Panc1 (cell line): ENCODE measurements at regions not wholly inside any gene's neighbourhood (a gene's known extent, or its start where the extent isn't known, plus 50 kb on each side); places are given as distances from the start of the nearest gene placed in this dataset.

Experiments used
- ATAC-seq: fragments of 200-7000 bp; cut with Tn5 transposase; 2 replicates; pipeline ENCODE4 v1.9.1; 2020; ENCODE audit warnings: mild to moderate bottlenecking, moderate library complexity
- BruUV-seq: library from RNA; stranded (reverse); fragments of 400-500 nt; replicated peaks from 2 replicates; lab custom pipeline; 2021; lab: Mats Ljungman, UMichigan
- CTCF ChIA-PET: fragments of 300-600 bp; sonication (Branson Sonifier 250); formaldehyde crosslinking; loops from one replicate; lab custom pipeline; 2022; ENCODE audit warnings: antibody characterized with exemption; lab: Charles Lee
- POLR2A ChIA-PET: fragments of 300-600 bp; sonication (Branson Sonifier 250); formaldehyde crosslinking; loops from one replicate; lab custom pipeline; 2022; ENCODE audit warnings: antibody characterized with exemption; lab: Charles Lee
- DNase-seq: peaks from one replicate; pipeline ENCODE4 v3.0.0-alpha.2; 2010; ENCODE audit warnings: low read depth, low spot score
- H3K27ac ChIP-seq: 2 replicates; pipeline ENCODE4 v1.5.1; 2011; ENCODE audit warnings: mild to moderate bottlenecking, low read length, inconsistent platforms
- H3K27me3 ChIP-seq: fragments of 200-500 bp; sonication (Bioruptor generic); 2 replicates; pipeline ENCODE4 v1.6.0; 2014; ENCODE audit warnings: low read length, inconsistent platforms; ENCODE audit not compliant: control insufficient read depth, insufficient read depth
- H3K36me3 ChIP-seq: fragments of 200-500 bp; sonication (Bioruptor generic); 2 replicates; pipeline ENCODE4 v1.5.1; 2014; ENCODE audit warnings: inconsistent platforms, mild to moderate bottlenecking, low read length, moderate library complexity; ENCODE audit not compliant: control insufficient read depth, insufficient read depth
- H3K4me1 ChIP-seq: 2 replicates; pipeline ENCODE4 v1.5.1; 2011; ENCODE audit warnings: inconsistent platforms, mild to moderate bottlenecking, low read length, moderate library complexity; ENCODE audit not compliant: control insufficient read depth, insufficient read depth
- H3K4me3 ChIP-seq, 2 experiments: 2 replicates each; pipeline ENCODE4 v1.5.1; 2011 to 2012; ENCODE audit warnings: low read depth in 2 of 2, low read length in 2 of 2, mild to moderate bottlenecking in 2 of 2, inconsistent platforms in 1 of 2, moderate library complexity in 1 of 2
- H3K9me3 ChIP-seq: fragments of 200-500 bp; sonication (Bioruptor generic); 2 replicates; pipeline ENCODE4 v1.5.1; 2014; ENCODE audit warnings: low read depth, mild to moderate bottlenecking, inconsistent platforms, low read length, moderate library complexity; ENCODE audit not compliant: control insufficient read depth, insufficient read depth
- POLR2AphosphoS5 ChIP-seq: IDR thresholded peaks from 2 replicates; pipeline ENCODE4 v1.6.1; 2012; ENCODE audit warnings: mild to moderate bottlenecking, low read depth, low read length, moderate library complexity
- SIN3A ChIP-seq: IDR thresholded peaks from 2 replicates; pipeline ENCODE4 v1.6.1; 2012; ENCODE audit warnings: low read depth, mild to moderate bottlenecking, low read length, moderate library complexity, borderline replicate concordance; ENCODE audit not compliant: insufficient read depth
- TCF7L2 ChIP-seq: IDR thresholded peaks from 2 replicates; pipeline ENCODE4 v1.6.1; 2011; ENCODE audit warnings: mild to moderate bottlenecking, low read depth, low read length, inconsistent platforms
- in situ Hi-C: cut with HindIII; loops from 2 replicates; pipeline ENCODE4 v1.10.0; 2016; ENCODE audit warnings: low sequenced_read_pairs, low pct_unique_long_range_greater_than_20kb
- intact Hi-C: fragments of 100-400 bp; cut with micrococcal nuclease; formaldehyde crosslinking; loops from one replicate; pipeline ENCODE4 v1.10.0; 2022; ENCODE audit not compliant: unreplicated experiment
- TF ChIP-seq, protein P1 (sequence below), 2 experiments: IDR thresholded peaks; 2 replicates each; pipeline ENCODE4 v1.6.1; 2011 to 2012; ENCODE audit warnings: low read depth in 2 of 2, control low read depth in 1 of 2, low read length in 1 of 2, mild to moderate bottlenecking in 1 of 2, moderate library complexity in 1 of 2; ENCODE audit not compliant: insufficient read depth in 1 of 2
- TF ChIP-seq, protein P2 (sequence below): fragments of 450-650 bp; IDR thresholded peaks from 2 replicates; pipeline ENCODE4 v1.5.1; 2017; ENCODE audit warnings: mild to moderate bottlenecking

DNA sequence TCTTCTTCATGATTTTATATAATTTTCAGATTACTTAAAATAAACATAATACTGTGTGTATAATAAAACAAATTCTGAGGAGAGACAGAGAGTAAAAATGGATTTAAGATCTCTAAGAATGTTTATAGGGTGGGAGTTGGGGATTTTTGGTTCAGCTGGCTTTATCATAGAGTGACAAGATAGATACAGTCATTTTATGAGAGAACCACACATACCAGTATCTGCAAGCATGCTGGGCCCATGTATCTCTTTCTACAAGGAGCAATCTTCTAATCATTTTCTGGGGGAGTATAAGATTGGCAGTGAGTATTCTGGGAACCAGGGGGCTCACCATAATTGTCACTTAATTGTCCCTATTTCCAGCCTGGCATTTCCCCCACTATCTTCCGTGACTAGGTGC, 64.3 kb upstream of the DUSP10 start:
- Histone ChIP-seq H3K27ac (no peak overlapping the region), H3K9me3 (no peaks in the 10 kb centered on the region), H3K4me1 (no peaks in the 10 kb centered on the region), H3K27me3 (no peaks in the 10 kb centered on the region), H3K36me3 (no peaks in the 10 kb centered on the region), H3K4me3 (no peak overlapping the region)
- ChIA-PET CTCF (no interaction called here), POLR2A (no interaction called here)
- no TSS peak for BruUV-seq
- no peak for DNase-seq
- no peak for ATAC-seq
- TF ChIP-seq TCF7L2 (no peak), POLR2AphosphoS5 (no peak), SIN3A (no peak)
- TF ChIP-seq, protein P1, sequence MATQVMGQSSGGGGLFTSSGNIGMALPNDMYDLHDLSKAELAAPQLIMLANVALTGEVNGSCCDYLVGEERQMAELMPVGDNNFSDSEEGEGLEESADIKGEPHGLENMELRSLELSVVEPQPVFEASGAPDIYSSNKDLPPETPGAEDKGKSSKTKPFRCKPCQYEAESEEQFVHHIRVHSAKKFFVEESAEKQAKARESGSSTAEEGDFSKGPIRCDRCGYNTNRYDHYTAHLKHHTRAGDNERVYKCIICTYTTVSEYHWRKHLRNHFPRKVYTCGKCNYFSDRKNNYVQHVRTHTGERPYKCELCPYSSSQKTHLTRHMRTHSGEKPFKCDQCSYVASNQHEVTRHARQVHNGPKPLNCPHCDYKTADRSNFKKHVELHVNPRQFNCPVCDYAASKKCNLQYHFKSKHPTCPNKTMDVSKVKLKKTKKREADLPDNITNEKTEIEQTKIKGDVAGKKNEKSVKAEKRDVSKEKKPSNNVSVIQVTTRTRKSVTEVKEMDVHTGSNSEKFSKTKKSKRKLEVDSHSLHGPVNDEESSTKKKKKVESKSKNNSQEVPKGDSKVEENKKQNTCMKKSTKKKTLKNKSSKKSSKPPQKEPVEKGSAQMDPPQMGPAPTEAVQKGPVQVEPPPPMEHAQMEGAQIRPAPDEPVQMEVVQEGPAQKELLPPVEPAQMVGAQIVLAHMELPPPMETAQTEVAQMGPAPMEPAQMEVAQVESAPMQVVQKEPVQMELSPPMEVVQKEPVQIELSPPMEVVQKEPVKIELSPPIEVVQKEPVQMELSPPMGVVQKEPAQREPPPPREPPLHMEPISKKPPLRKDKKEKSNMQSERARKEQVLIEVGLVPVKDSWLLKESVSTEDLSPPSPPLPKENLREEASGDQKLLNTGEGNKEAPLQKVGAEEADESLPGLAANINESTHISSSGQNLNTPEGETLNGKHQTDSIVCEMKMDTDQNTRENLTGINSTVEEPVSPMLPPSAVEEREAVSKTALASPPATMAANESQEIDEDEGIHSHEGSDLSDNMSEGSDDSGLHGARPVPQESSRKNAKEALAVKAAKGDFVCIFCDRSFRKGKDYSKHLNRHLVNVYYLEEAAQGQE (IDR thresholded peaks at IDR 0.05; ENCODE audit: insufficient read depth in 1 of 2, low read depth in 2 of 2, low read length in 1 of 2): no peak
- TF ChIP-seq, protein P2, sequence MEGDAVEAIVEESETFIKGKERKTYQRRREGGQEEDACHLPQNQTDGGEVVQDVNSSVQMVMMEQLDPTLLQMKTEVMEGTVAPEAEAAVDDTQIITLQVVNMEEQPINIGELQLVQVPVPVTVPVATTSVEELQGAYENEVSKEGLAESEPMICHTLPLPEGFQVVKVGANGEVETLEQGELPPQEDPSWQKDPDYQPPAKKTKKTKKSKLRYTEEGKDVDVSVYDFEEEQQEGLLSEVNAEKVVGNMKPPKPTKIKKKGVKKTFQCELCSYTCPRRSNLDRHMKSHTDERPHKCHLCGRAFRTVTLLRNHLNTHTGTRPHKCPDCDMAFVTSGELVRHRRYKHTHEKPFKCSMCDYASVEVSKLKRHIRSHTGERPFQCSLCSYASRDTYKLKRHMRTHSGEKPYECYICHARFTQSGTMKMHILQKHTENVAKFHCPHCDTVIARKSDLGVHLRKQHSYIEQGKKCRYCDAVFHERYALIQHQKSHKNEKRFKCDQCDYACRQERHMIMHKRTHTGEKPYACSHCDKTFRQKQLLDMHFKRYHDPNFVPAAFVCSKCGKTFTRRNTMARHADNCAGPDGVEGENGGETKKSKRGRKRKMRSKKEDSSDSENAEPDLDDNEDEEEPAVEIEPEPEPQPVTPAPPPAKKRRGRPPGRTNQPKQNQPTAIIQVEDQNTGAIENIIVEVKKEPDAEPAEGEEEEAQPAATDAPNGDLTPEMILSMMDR: no peak
- in situ Hi-C loops (no loop called here), intact Hi-C loops (no loop called here)

DNA sequence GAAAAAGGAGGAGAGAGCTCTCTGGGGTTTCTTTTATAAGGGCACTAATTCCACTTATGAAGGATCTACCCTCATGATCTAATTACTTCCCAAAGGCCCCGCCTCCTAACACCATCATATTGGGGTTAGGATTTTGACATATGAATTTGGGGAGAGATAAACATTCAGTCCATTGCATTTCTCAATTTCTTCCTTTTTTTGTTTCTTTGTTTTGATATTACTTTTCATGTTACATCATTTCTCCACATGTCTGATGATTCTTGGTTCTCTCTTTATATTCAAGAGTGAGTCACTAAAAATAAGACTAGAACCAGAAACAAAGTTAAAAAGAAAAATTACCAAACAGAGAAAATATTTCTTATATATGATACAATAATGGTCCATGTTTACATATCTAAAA, 63.2 kb upstream of the DUSP10 start:
- Histone ChIP-seq H3K9me3 (no peaks in the 10 kb centered on the region), H3K27me3 (no peaks in the 10 kb centered on the region), H3K4me3 (no peak overlapping the region), H3K4me1 (no peaks in the 10 kb centered on the region), H3K27ac (no peak overlapping the region), H3K36me3 (no peaks in the 10 kb centered on the region)
- ChIA-PET POLR2A (no interaction called here), CTCF (no interaction called here)
- no peak for ATAC-seq
- in situ Hi-C loops: no loop called here
- BruUV-seq: no TSS peak
- no peak for TF ChIP-seq SIN3A
- TF ChIP-seq POLR2AphosphoS5: no peak
- no peak for TF ChIP-seq TCF7L2
- TF ChIP-seq, protein P1 (IDR thresholded peaks at IDR 0.05; ENCODE audit: insufficient read depth in 1 of 2, low read depth in 2 of 2, low read length in 1 of 2): no peak
- TF ChIP-seq, protein P2: no peak
- no peak for DNase-seq
- intact Hi-C loops: no loop called here
